ENCODE measurements at regions not wholly inside any gene's neighbourhood (a gene's known extent, or its start where the extent isn't known, plus 50 kb on each side); places are given as distances from the start of the nearest gene placed in this dataset.

- ChIA-PET CTCF (interaction anchor here (0.9 to 3.5 kb wide), 8 partner anchors 9 to 633 kb away, joined by 3 to 17 read pairs (median 4); no protein-coding TSS in a partner anchor), POLR2A (interaction anchor here (0.6 kb wide), 1 partner anchor 285 kb away, joined by 3 read pairs; no protein-coding TSS in a partner anchor)
- DNase-seq (ENCODE audit: low read depth, low spot score), result no peak
- no peak for TF ChIP-seq CTCF (IDR thresholded peaks at IDR 0.05; ENCODE audit: insufficient read depth, low read length, missing control alignments)
- no peak overlapping the region for H3K4me3 ChIP-seq (ENCODE audit: low read depth, low read length)
Measured at GRCh38 chr7:131947661-131948060, 391.2 kb upstream of the PODXL start.

- TF ChIP-seq CTCF (IDR thresholded peaks at IDR 0.05; ENCODE audit: insufficient read depth, low read length, missing control alignments), result no peak
- CTCF ChIA-PET, result interaction anchor here (0.7 to 4.0 kb wide), 48 partner anchors 9 to 635 kb away, joined by 3 to 55 read pairs (median 5); no protein-coding TSS in a partner anchor
Measured at GRCh38 chr7:131945957-131946544, 389.6 kb upstream of the PODXL start.

GRCh38 chr7:131945313-131945911 lies 389.0 kb upstream of the PODXL start:
- DNase-seq (ENCODE audit: low read depth, low spot score), result no peak
- peak overlapping the region; percentile 32 for H3K4me3 ChIP-seq (ENCODE audit: low read depth, low read length)
- ChIA-PET CTCF (interaction anchor here (0.7 to 4.0 kb wide), 60 partner anchors 9 to 635 kb away, joined by 3 to 55 read pairs (median 4); no protein-coding TSS in a partner anchor), POLR2A (interaction anchor here (0.7 kb wide), 1 partner anchor 11 kb away, joined by 3 read pairs; no protein-coding TSS in a partner anchor)
- peak; percentile 93 for TF ChIP-seq CTCF (IDR thresholded peaks at IDR 0.05; ENCODE audit: insufficient read depth, low read length, missing control alignments)

More at GRCh38 chr7:131945957-131946544, 389.6 kb upstream of the PODXL start:
- POLR2A ChIA-PET, result interaction anchor here (0.7 kb wide), 1 partner anchor 11 kb away, joined by 3 read pairs; no protein-coding TSS in a partner anchor
- no peak overlapping the region for H3K4me3 ChIP-seq (ENCODE audit: low read depth, low read length)
- DNase-seq (ENCODE audit: low read depth, low spot score), result no peak

GRCh38 chr7:131944556-131945069 lies 388.2 kb upstream of the PODXL start:
- no peak overlapping the region for H3K4me3 ChIP-seq (ENCODE audit: low read depth, low read length)
- CTCF ChIA-PET, result interaction anchor here (0.7 to 4.0 kb wide), 52 partner anchors 8 to 636 kb away, joined by 3 to 55 read pairs (median 4); no protein-coding TSS in a partner anchor
- DNase-seq (ENCODE audit: low read depth, low spot score), result no peak
- TF ChIP-seq CTCF (IDR thresholded peaks at IDR 0.05; ENCODE audit: insufficient read depth, low read length, missing control alignments), result no peak
- POLR2A ChIA-PET, result no interaction called here

GRCh38 chr7:131943646-131944045 lies 387.2 kb upstream of the PODXL start:
- no peak for DNase-seq (ENCODE audit: low read depth, low spot score)
- ChIA-PET POLR2A (no interaction called here), CTCF (interaction anchor here (0.9 to 4.0 kb wide), 6 partner anchors 9 to 637 kb away, joined by 3 to 55 read pairs (median 28); no protein-coding TSS in a partner anchor)
- no peak for TF ChIP-seq CTCF (IDR thresholded peaks at IDR 0.05; ENCODE audit: insufficient read depth, low read length, missing control alignments)
- H3K4me3 ChIP-seq (ENCODE audit: low read depth, low read length), result no peak overlapping the region

- ChIA-PET POLR2A (no interaction called here), CTCF (interaction anchor here (0.9 to 4.0 kb wide), 6 partner anchors 9 to 638 kb away, joined by 3 to 55 read pairs (median 28); no protein-coding TSS in a partner anchor)
- DNase-seq (ENCODE audit: low read depth, low spot score), result no peak
- H3K4me3 ChIP-seq (ENCODE audit: low read depth, low read length), result no peak overlapping the region
- TF ChIP-seq CTCF (IDR thresholded peaks at IDR 0.05; ENCODE audit: insufficient read depth, low read length, missing control alignments), result no peak
Measured at GRCh38 chr7:131943211-131943610, 386.8 kb upstream of the PODXL start.

Data from AG04449 (cell line).